Panc1 (cell line): ENCODE measurements at regions not wholly inside any gene's neighbourhood (a gene's known extent, or its start where the extent isn't known, plus 50 kb on each side); places are given as distances from the start of the nearest gene placed in this dataset.

ENCODE experiments used
- ATAC-seq: fragments of 200-7000 bp; cut with Tn5 transposase; 2 replicates; pipeline ENCODE4 v1.9.1; 2020; ENCODE audit warnings: mild to moderate bottlenecking, moderate library complexity
- BruUV-seq: library from RNA; stranded (reverse); fragments of 400-500 nt; replicated peaks from 2 replicates; lab custom pipeline; 2021; lab: Mats Ljungman, UMichigan
- CTCF ChIA-PET: fragments of 300-600 bp; sonication (Branson Sonifier 250); formaldehyde crosslinking; loops from one replicate; lab custom pipeline; 2022; ENCODE audit warnings: antibody characterized with exemption; lab: Charles Lee
- POLR2A ChIA-PET: fragments of 300-600 bp; sonication (Branson Sonifier 250); formaldehyde crosslinking; loops from one replicate; lab custom pipeline; 2022; ENCODE audit warnings: antibody characterized with exemption; lab: Charles Lee
- DNase-seq: peaks from one replicate; pipeline ENCODE4 v3.0.0-alpha.2; 2010; ENCODE audit warnings: low read depth, low spot score
- H3K27ac ChIP-seq: 2 replicates; pipeline ENCODE4 v1.5.1; 2011; ENCODE audit warnings: mild to moderate bottlenecking, low read length, inconsistent platforms
- H3K27me3 ChIP-seq: fragments of 200-500 bp; sonication (Bioruptor generic); 2 replicates; pipeline ENCODE4 v1.6.0; 2014; ENCODE audit warnings: low read length, inconsistent platforms; ENCODE audit not compliant: control insufficient read depth, insufficient read depth
- H3K36me3 ChIP-seq: fragments of 200-500 bp; sonication (Bioruptor generic); 2 replicates; pipeline ENCODE4 v1.5.1; 2014; ENCODE audit warnings: inconsistent platforms, mild to moderate bottlenecking, low read length, moderate library complexity; ENCODE audit not compliant: control insufficient read depth, insufficient read depth
- H3K4me1 ChIP-seq: 2 replicates; pipeline ENCODE4 v1.5.1; 2011; ENCODE audit warnings: inconsistent platforms, mild to moderate bottlenecking, low read length, moderate library complexity; ENCODE audit not compliant: control insufficient read depth, insufficient read depth
- H3K4me3 ChIP-seq, 2 experiments: 2 replicates each; pipeline ENCODE4 v1.5.1; 2011 to 2012; ENCODE audit warnings: low read depth in 2 of 2, low read length in 2 of 2, mild to moderate bottlenecking in 2 of 2, inconsistent platforms in 1 of 2, moderate library complexity in 1 of 2
- H3K9me3 ChIP-seq: fragments of 200-500 bp; sonication (Bioruptor generic); 2 replicates; pipeline ENCODE4 v1.5.1; 2014; ENCODE audit warnings: low read depth, mild to moderate bottlenecking, inconsistent platforms, low read length, moderate library complexity; ENCODE audit not compliant: control insufficient read depth, insufficient read depth
- CTCF ChIP-seq: fragments of 450-650 bp; IDR thresholded peaks from 2 replicates; pipeline ENCODE4 v1.5.1; 2017; ENCODE audit warnings: mild to moderate bottlenecking
- POLR2AphosphoS5 ChIP-seq: IDR thresholded peaks from 2 replicates; pipeline ENCODE4 v1.6.1; 2012; ENCODE audit warnings: mild to moderate bottlenecking, low read depth, low read length, moderate library complexity
- REST ChIP-seq, 2 experiments: IDR thresholded peaks; 2 replicates each; pipeline ENCODE4 v1.6.1; 2011 to 2012; ENCODE audit warnings: low read depth in 2 of 2, control low read depth in 1 of 2, low read length in 1 of 2, mild to moderate bottlenecking in 1 of 2, moderate library complexity in 1 of 2; ENCODE audit not compliant: insufficient read depth in 1 of 2
- SIN3A ChIP-seq: IDR thresholded peaks from 2 replicates; pipeline ENCODE4 v1.6.1; 2012; ENCODE audit warnings: low read depth, mild to moderate bottlenecking, low read length, moderate library complexity, borderline replicate concordance; ENCODE audit not compliant: insufficient read depth
- TCF7L2 ChIP-seq: IDR thresholded peaks from 2 replicates; pipeline ENCODE4 v1.6.1; 2011; ENCODE audit warnings: mild to moderate bottlenecking, low read depth, low read length, inconsistent platforms
- in situ Hi-C: cut with HindIII; loops from 2 replicates; pipeline ENCODE4 v1.10.0; 2016; ENCODE audit warnings: low sequenced_read_pairs, low pct_unique_long_range_greater_than_20kb
- intact Hi-C: fragments of 100-400 bp; cut with micrococcal nuclease; formaldehyde crosslinking; loops from one replicate; pipeline ENCODE4 v1.10.0; 2022; ENCODE audit not compliant: unreplicated experiment

GRCh38 chr5:74364507-74364906 lies 276.0 kb downstream of the ENC1 start:
- no TSS peak for BruUV-seq
- intact Hi-C loops: no loop called here
- no peak for DNase-seq
- no peak for ATAC-seq
- in situ Hi-C loops: no loop called here
- ChIA-PET POLR2A (no interaction called here), CTCF (no interaction called here)
- Histone ChIP-seq H3K9me3 (no peaks in the 10 kb centered on the region; the same call in 1 of the 2 replicates), H3K27ac (no peak overlapping the region), H3K4me3 (no peak overlapping the region), H3K4me1 (no peaks in the 10 kb centered on the region), H3K36me3 (no peaks in the 10 kb centered on the region), H3K27me3 (no peaks in the 10 kb centered on the region)
- TF ChIP-seq SIN3A: no peak
- TF ChIP-seq TCF7L2: no peak
- TF ChIP-seq POLR2AphosphoS5: no peak
- no peak for TF ChIP-seq REST (IDR thresholded peaks at IDR 0.05; ENCODE audit: insufficient read depth in 1 of 2, low read depth in 2 of 2, low read length in 1 of 2)
- TF ChIP-seq CTCF: no peak

- no peak for ATAC-seq
- no peak overlapping the region for H3K27ac ChIP-seq
- in situ Hi-C loops (no loop called here), intact Hi-C loops (no loop called here)
- H3K9me3 ChIP-seq: no peaks in the 10 kb centered on the region; the same call in 1 of the 2 replicates
- DNase-seq: no peak
- no peaks in the 10 kb centered on the region for H3K36me3 ChIP-seq
- no peak overlapping the region for H3K4me3 ChIP-seq
- POLR2A ChIA-PET: no interaction called here
- no peaks in the 10 kb centered on the region for H3K4me1 ChIP-seq
- TF ChIP-seq REST (IDR thresholded peaks at IDR 0.05; ENCODE audit: insufficient read depth in 1 of 2, low read depth in 2 of 2, low read length in 1 of 2) (no peak), SIN3A (no peak), POLR2AphosphoS5 (no peak), CTCF (no peak), TCF7L2 (no peak)
- no TSS peak for BruUV-seq
- H3K27me3 ChIP-seq: no peaks in the 10 kb centered on the region
- CTCF ChIA-PET: no interaction called here
These were observed 276.8 kb downstream of the ENC1 start for GRCh38 chr5:74363603-74364205.
